HG03095 (cell line): ENCODE measurements at regions not wholly inside any gene's neighbourhood (a gene's known extent, or its start where the extent isn't known, plus 50 kb on each side); places are given as distances from the start of the nearest gene placed in this dataset.

Experiments
- ATAC-seq: cut with Tn5 transposase; IDR thresholded peaks from one replicate; pipeline ENCODE4 v1.9.1; 2021; ENCODE audit warnings: moderate library complexity; ENCODE audit not compliant: unreplicated experiment

- ATAC-seq = no peak
These were observed 263.6 kb downstream of the TBL1XR1 start for GRCh38 chr3:176933704-176934103.

GRCh38 chr3:176932433-176932832 is 264.8 kb downstream of the TBL1XR1 start:
- no peak for ATAC-seq

GRCh38 chr3:176931991-176932390 is 265.3 kb downstream of the TBL1XR1 start:
- no peak for ATAC-seq

- no peak for ATAC-seq
These were observed 266.3 kb downstream of the TBL1XR1 start for GRCh38 chr3:176930942-176931341.

GRCh38 chr3:176928582-176928931 is 268.7 kb downstream of the TBL1XR1 start:
- ATAC-seq = no peak

GRCh38 chr3:176927706-176928581 is 269.3 kb downstream of the TBL1XR1 start:
- no peak for ATAC-seq

- ATAC-seq = no peak
These were observed 270.0 kb downstream of the TBL1XR1 start for GRCh38 chr3:176927280-176927679.

GRCh38 chr3:176926688-176927087 is 270.6 kb downstream of the TBL1XR1 start:
- ATAC-seq = no peak

- no peak for ATAC-seq
These were observed 271.2 kb downstream of the TBL1XR1 start for GRCh38 chr3:176926034-176926433.

GRCh38 chr3:176920766-176921160 is 276.5 kb downstream of the TBL1XR1 start:
- ATAC-seq = no peak

GRCh38 chr3:176919836-176920765 is 277.2 kb downstream of the TBL1XR1 start:
- ATAC-seq = no peak

- no peak for ATAC-seq
These were observed 280.5 kb downstream of the TBL1XR1 start for GRCh38 chr3:176916777-176917176.

- ATAC-seq = no peak
These were observed 282.5 kb downstream of the TBL1XR1 start for GRCh38 chr3:176914764-176915163.

GRCh38 chr3:176911579-176911978 is 285.7 kb downstream of the TBL1XR1 start:
- no peak for ATAC-seq

- no peak for ATAC-seq
These were observed 288.2 kb downstream of the TBL1XR1 start for GRCh38 chr3:176909044-176909443.

- no peak for ATAC-seq
These were observed 291.0 kb downstream of the TBL1XR1 start for GRCh38 chr3:176906046-176906905.

GRCh38 chr3:176905331-176905730 is 292.0 kb downstream of the TBL1XR1 start:
- no peak for ATAC-seq

- no peak for ATAC-seq
These were observed 292.8 kb downstream of the TBL1XR1 start for GRCh38 chr3:176904506-176904905.

GRCh38 chr3:176896640-176897039 is 300.6 kb downstream of the TBL1XR1 start:
- ATAC-seq = no peak

GRCh38 chr3:176896165-176896564 is 301.1 kb downstream of the TBL1XR1 start:
- ATAC-seq = no peak

- ATAC-seq = no peak
These were observed 317.6 kb downstream of the TBL1XR1 start for GRCh38 chr3:176879710-176880109.
